Muscle layer of duodenum (tissue), 2 donors: ENCODE measurements at regions not wholly inside any gene's neighbourhood (a gene's known extent, or its start where the extent isn't known, plus 50 kb on each side); places are given as distances from the start of the nearest gene placed in this dataset.

Experiments used
- H3K27ac ChIP-seq: one replicate; pipeline ENCODE4 v1.7.0; 2013; ENCODE audit warnings: mild to moderate bottlenecking, low read length
- H3K27me3 ChIP-seq: one replicate; pipeline ENCODE4 v1.7.0; 2013; ENCODE audit warnings: low read depth, mild to moderate bottlenecking, control low read depth, low read length
- H3K36me3 ChIP-seq, 2 donors: one replicate each; pipeline ENCODE4 v1.7.0; 2013; ENCODE audit warnings: low read length in 2 of 2, control low read depth in 1 of 2, mild to moderate bottlenecking in 1 of 2; ENCODE audit not compliant: insufficient read depth in 2 of 2, control insufficient read depth in 1 of 2
- H3K4me1 ChIP-seq, 2 donors: one replicate each; pipeline ENCODE4 v1.7.0; 2013; ENCODE audit warnings: low read length in 2 of 2, mild to moderate bottlenecking in 2 of 2, control low read depth in 1 of 2, moderate library complexity in 1 of 2; ENCODE audit not compliant: insufficient read depth in 2 of 2, control insufficient read depth in 1 of 2
- H3K4me3 ChIP-seq, 2 donors: one replicate each; pipeline ENCODE4 v1.7.0; 2013; ENCODE audit warnings: low read length in 2 of 2, low read depth in 1 of 2, mild to moderate bottlenecking in 1 of 2
- H3K9me3 ChIP-seq, 2 donors: one replicate each; pipeline ENCODE4 v1.7.0; 2013; ENCODE audit warnings: low read length in 2 of 2, control low read depth in 1 of 2, mild to moderate bottlenecking in 1 of 2; ENCODE audit not compliant: control insufficient read depth in 1 of 2
- donor health status: healthy.

- Histone ChIP-seq H3K27ac (peak overlapping the region; percentile 95), H3K9me3 (no peaks in the 10 kb centered on the region), H3K36me3 (no peaks in the 10 kb centered on the region), H3K4me1 (peaks cover 11 to 23% of the 10 kb centered on the region in 2 donors), H3K27me3 (no peaks in the 10 kb centered on the region), H3K4me3 (peak overlapping the region; percentile 5 to 25)
Observed at GRCh38 chr10:3853547-3854303, 68.7 kb upstream of the KLF6 start.

DNA sequence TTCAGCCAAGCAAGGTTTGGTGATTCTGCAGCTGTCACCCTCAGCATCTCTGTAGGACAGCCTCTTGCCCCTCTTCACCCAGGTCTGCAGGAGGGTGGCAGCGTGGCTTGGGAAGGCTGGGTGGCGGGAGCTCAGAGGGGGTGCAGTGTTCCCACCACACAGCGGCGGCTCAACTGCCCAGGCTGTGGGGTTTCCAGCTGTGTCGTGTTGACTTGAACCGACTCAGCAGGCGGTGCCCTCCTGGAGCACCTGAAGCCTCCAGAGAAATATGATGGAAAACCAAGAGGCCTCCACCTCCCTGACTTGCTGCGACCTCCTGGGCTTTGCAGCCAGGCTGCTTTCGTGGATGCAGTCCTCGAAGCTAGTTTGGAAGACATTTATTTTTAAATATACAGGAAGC lies 68.0 kb upstream of the KLF6 start:
- H3K4me1 ChIP-seq: peaks cover 11 to 23% of the 10 kb centered on the region in 2 donors

DNA sequence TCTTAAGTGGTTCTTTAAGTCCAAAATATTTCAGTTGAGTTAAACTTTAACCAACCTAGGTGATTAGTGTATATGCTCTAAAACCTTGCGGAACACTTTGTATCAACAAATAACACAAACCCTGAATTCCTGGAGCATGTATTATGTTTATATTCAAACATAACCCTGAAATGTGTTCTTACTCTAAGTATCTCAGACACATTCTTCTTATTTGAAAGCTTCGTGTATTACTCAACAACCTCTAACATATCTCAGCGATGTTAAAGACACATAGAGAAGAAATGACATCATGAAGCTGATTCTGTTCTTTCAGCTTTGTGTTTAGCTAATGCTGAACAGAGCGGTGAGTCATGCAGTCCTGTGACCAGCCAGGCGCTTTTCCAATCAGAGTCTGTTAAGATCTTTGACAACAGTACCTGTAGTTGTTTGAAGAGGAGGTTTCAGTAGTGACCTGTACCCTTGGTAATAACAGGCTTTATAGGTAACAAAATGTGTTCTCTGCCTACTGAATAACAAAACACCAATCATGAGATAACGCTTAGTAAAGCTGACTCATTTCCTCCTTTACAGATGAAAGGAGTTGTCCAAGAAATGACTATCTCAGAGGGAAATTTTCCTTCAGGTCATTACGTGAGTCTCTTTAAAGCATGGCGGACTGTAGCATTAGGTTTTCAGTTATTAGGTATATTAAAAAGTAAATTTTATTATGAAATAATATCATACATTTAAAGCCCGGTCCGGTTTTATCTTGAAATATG lies 67.3 kb upstream of the KLF6 start:
- H3K4me1 ChIP-seq: peaks cover 11 to 23% of the 10 kb centered on the region in 2 donors
- H3K27me3 ChIP-seq: no peaks in the 10 kb centered on the region
- no peak overlapping the region for H3K4me3 ChIP-seq

More for the DNA sequence above, 68.0 kb upstream of the KLF6 start:
- Histone ChIP-seq H3K27me3 (no peaks in the 10 kb centered on the region), H3K9me3 (no peaks in the 10 kb centered on the region), H3K27ac (peak overlapping the region; percentile 95), H3K4me3 (peak overlapping the region in 1 of 2 donors; percentile 25), H3K36me3 (no peaks in the 10 kb centered on the region)

DNA sequence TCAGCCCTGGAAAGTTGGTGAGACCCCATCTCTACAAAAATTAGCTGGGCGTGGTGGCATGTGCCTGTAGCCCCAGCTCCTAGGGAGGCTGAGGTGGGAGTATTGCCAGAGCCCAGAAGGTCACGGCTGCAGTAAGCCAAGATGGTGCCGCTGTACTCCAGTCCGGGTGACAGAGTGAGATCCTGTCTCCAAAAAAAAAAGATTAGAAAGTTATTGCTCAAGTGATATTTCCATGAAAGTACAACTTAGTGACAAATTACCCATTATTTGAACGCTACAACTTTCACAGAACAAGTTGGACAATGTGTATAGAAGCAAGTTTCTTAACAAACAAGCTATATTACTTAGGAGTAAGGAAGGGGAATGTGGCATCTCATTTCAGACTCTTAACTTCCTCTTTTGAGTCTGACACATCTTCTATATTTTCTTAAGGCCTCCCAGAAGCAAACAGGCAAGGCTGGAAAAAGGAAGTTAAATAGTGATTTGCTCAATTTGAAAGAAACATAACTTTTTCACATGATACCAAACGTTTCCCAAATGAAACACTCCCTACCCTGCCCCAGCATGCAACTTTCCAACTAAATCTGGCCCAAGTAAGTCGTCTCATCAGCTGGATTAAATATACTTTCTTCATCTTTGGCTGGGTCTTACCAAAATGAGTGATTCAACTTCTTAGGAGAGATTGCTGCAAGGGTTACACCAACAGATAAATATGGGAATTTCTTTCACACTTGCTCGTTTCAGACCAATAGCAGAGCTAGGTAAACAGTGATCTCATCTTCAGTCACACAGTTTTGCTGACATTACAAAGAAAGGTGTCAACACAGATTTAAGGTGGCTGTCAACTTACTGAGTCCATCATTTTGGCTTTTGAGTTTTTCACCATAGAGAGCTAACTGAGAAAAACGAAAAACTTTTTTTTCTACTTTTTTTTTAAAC lies 66.3 kb upstream of the KLF6 start:
- Histone ChIP-seq H3K4me3 (no peak overlapping the region), H3K4me1 (peaks cover 11 to 23% of the 10 kb centered on the region in 2 donors), H3K9me3 (no peaks in the 10 kb centered on the region), H3K27me3 (no peaks in the 10 kb centered on the region), H3K36me3 (no peaks in the 10 kb centered on the region), H3K27ac (peak overlapping the region; percentile 95)

More for the DNA sequence above, 67.3 kb upstream of the KLF6 start:
- H3K9me3 ChIP-seq: no peaks in the 10 kb centered on the region
- H3K36me3 ChIP-seq: no peaks in the 10 kb centered on the region
- peak overlapping the region; percentile 95 for H3K27ac ChIP-seq

GRCh38 chr10:3848775-3849635 lies 64.0 kb upstream of the KLF6 start:
- H3K4me3 ChIP-seq: no peak overlapping the region
- no peak overlapping the region for H3K27ac ChIP-seq
- H3K36me3 ChIP-seq: no peaks in the 10 kb centered on the region
- no peaks in the 10 kb centered on the region for H3K27me3 ChIP-seq
- peaks cover 11 to 23% of the 10 kb centered on the region in 2 donors for H3K4me1 ChIP-seq
- H3K9me3 ChIP-seq: no peaks in the 10 kb centered on the region

DNA sequence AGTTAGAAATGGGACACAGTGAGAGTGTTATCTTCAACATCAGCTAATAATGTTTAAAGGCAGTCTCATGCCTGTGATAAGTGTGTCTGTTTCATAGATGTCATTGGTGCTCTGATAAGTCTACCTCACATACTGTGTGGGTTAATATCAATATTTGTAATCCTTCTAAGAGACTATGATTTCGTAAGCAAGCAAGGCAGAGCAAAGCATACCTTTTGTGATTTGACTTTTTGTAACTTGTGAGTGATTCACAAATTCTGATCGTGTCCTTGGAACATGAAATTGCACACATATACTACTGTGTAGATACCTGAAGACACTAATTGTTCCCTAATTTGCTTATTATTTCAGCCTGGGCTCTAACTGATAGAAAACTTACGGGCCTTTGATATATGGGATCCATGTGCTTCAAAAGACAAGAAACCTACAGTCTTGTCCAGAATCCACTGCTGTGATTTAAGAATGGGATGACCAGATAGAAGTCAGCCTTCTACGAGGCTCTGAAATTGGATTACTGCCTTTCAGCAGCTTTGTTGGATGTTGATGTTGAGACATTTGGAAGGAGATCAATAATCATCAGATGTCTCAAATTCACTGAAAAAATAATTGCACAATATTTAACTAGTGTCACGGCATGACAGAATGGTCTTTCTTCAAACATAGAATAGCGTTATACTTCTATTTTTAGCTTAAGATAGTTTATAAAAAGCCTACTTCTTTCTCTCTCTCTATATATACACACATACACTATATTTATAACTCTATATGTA lies 63.2 kb upstream of the KLF6 start:
- Histone ChIP-seq H3K36me3 (no peaks in the 10 kb centered on the region), H3K9me3 (no peaks in the 10 kb centered on the region), H3K27me3 (no peaks in the 10 kb centered on the region), H3K27ac (no peak overlapping the region), H3K4me1 (peaks cover 4 to 15% of the 10 kb centered on the region in 2 donors), H3K4me3 (no peak overlapping the region)

GRCh38 chr10:3846736-3847135 lies 61.7 kb upstream of the KLF6 start:
- Histone ChIP-seq H3K36me3 (no peaks in the 10 kb centered on the region), H3K4me1 (peaks cover 0 to 3% of the 10 kb centered on the region in 2 donors), H3K27ac (no peak overlapping the region), H3K27me3 (no peaks in the 10 kb centered on the region), H3K9me3 (no peaks in the 10 kb centered on the region), H3K4me3 (no peak overlapping the region)

- no peak overlapping the region for H3K27ac ChIP-seq
Observed at GRCh38 chr10:3844491-3845025, 59.5 kb upstream of the KLF6 start.

GRCh38 chr10:3838460-3839437 lies 53.7 kb upstream of the KLF6 start:
- Histone ChIP-seq H3K36me3 (no peaks in the 10 kb centered on the region), H3K4me1 (peaks cover 0 to 6% of the 10 kb centered on the region in 2 donors), H3K27me3 (no peaks in the 10 kb centered on the region), H3K4me3 (no peak overlapping the region), H3K27ac (no peak overlapping the region), H3K9me3 (no peaks in the 10 kb centered on the region)

More at GRCh38 chr10:3844491-3845025, 59.5 kb upstream of the KLF6 start:
- Histone ChIP-seq H3K27me3 (no peaks in the 10 kb centered on the region), H3K4me1 (no peaks in the 10 kb centered on the region), H3K4me3 (no peak overlapping the region), H3K36me3 (no peaks in the 10 kb centered on the region), H3K9me3 (no peaks in the 10 kb centered on the region)
